ENCODE measurements at regions not wholly inside any gene's neighbourhood (a gene's known extent, or its start where the extent isn't known, plus 50 kb on each side); places are given as distances from the start of the nearest gene placed in this dataset.

DNA sequence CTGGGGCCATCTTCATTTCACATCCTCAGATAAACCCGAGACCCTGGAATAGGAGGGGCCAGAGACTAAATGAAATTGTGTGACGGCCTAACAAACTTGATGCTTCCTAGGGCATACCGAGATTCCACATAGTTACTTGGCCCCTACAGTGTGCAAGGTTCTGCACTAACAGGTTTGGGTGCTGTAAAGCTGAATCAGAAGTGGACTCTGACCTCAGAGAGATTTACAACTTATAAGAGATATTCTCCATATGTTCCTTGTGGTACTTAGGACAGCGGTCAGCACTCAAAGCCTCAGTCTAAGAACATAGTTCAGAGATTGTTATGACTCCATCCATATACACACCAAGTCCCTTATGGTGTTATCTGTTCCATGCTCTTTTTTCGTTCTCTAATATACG, 55.1 kb upstream of the FHIP2A start:
- no peak for DNase-seq (ENCODE audit: low spot score)
- TF ChIP-seq, protein P1, sequence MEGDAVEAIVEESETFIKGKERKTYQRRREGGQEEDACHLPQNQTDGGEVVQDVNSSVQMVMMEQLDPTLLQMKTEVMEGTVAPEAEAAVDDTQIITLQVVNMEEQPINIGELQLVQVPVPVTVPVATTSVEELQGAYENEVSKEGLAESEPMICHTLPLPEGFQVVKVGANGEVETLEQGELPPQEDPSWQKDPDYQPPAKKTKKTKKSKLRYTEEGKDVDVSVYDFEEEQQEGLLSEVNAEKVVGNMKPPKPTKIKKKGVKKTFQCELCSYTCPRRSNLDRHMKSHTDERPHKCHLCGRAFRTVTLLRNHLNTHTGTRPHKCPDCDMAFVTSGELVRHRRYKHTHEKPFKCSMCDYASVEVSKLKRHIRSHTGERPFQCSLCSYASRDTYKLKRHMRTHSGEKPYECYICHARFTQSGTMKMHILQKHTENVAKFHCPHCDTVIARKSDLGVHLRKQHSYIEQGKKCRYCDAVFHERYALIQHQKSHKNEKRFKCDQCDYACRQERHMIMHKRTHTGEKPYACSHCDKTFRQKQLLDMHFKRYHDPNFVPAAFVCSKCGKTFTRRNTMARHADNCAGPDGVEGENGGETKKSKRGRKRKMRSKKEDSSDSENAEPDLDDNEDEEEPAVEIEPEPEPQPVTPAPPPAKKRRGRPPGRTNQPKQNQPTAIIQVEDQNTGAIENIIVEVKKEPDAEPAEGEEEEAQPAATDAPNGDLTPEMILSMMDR (IDR thresholded peaks at IDR 0.05; ENCODE audit: extremely low read depth, missing control alignments) = no peak

DNA sequence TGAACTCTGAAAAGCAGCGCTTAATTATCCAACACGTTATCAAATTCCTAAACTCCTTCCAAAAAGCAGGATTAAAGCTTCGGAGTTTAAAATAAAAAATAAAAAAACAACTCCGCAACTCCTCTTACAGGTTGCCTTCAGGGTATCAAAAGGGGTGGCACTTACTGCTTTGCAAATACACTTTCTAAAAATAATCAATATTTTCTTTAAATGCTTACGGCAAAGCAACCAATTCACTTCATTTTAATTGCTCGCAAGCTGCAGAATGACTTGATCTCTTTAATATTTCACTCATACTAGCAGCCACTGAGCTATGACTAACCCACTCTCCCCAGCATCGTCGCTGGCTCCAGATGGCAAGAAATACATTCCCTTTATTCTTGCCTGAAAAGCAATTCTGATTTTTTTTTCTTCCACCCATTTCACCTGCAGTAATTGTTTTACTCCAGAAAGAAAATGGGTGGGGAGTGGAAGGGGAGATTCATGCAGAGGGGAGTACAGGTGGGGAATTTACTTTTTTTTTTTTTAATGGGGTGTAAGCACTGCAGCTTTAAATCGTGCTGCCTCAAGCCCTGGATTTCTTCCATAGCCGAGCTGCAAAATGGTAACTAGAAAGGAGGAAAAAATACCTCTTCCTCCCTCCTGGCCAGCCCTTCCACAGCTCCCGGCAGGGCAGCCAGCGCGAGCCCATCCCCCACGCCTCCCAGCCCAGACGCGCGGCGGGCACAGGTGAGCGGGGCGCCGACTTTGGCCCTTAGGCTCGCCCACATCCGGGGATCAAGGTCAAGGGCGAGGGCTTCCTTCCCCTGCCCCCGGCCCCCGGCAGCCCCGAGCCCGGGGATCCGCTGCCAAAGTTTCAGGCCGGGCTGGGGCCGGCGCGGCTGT, 54.2 kb upstream of the FHIP2A start:
- TF ChIP-seq, protein P1 (IDR thresholded peaks at IDR 0.05; ENCODE audit: extremely low read depth, missing control alignments) = no peak
- peak; percentile 30 for DNase-seq (ENCODE audit: low spot score)

DNA sequence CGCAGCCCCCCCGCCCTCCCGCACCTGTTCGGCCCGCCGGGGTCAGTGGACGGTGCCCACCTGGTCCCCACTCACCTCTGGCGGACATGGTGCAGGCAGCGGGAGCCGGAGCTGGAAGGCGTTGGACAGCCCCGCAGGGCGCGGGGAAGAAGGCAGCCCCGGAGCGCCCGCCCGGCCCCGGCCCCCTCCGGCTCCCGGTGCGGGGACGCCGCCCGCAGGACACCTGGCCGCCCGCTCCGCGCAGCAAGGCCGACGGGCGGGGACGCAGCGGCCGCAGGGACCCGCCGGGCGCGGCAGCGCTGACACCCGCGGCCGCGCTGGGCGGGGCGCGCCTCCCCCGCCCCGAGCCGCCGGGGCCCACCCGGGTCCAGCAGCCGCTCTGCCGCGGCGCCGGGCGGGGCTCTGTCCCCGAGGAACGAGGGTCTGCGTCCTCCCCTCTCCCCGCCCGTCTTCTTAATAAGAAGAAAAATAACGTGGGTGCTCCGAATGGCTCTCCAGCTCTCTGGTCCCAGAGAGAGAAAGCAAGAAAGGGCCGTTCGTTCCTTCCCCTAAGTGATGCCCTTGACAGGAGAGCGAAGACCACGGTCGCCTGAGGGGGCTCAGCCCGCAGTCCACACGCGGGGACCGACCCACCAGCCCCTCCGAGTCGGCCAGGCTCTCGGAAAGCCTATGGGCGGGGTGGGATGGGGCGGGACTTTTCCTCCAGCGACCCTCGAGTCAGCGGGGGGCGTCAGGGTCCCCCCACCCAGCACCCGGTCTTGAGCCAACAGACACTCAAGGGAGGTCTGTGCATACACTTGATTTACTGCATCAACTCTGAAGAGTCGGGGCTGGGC, 53.4 kb upstream of the FHIP2A start:
- TF ChIP-seq, protein P1 (IDR thresholded peaks at IDR 0.05; ENCODE audit: extremely low read depth, missing control alignments) = no peak
- DNase-seq (ENCODE audit: low spot score) = peak; percentile 51

DNA sequence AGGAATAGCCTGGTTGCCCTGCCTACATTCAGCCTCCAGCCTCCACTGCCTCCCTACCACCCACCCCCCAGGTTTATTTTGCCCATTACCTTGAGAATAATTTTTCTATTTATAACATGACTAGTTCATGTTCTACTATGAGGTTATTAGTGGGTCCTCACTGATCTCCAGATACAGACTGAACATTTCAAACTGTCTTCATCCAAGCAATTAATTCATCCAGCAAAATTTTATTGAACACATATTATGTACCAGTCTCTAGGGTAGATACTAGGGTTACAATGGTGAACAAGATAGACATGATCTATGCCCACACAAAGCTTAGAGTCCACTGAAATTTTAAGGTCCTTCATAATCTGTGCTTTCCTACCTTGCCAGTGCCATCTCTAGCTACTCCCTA, 51.6 kb upstream of the FHIP2A start:
- DNase-seq (ENCODE audit: low spot score) = no peak
- TF ChIP-seq, protein P1 (IDR thresholded peaks at IDR 0.05; ENCODE audit: extremely low read depth, missing control alignments) = no peak

DNA sequence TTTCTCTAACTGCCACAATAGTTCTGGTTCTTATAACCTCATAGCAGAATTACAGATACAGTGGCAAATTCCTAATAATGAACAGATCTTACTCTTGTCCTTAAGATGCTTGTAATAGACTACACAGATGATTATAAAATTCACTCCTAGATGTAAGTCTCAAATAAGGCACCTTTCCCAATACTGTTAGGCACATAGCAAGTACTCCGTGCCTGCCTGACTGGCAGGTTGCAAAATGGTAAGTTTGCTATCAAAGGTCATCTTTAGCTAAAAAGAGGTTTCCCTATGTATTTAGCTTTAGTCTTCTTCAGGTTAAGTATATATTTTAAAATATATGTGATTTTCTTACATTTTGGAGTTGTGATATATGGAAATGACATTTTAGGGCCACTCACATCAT, 50.4 kb upstream of the FHIP2A start:
- no peak for DNase-seq (ENCODE audit: low spot score)
- TF ChIP-seq, protein P1 (IDR thresholded peaks at IDR 0.05; ENCODE audit: extremely low read depth, missing control alignments) = no peak

DNA sequence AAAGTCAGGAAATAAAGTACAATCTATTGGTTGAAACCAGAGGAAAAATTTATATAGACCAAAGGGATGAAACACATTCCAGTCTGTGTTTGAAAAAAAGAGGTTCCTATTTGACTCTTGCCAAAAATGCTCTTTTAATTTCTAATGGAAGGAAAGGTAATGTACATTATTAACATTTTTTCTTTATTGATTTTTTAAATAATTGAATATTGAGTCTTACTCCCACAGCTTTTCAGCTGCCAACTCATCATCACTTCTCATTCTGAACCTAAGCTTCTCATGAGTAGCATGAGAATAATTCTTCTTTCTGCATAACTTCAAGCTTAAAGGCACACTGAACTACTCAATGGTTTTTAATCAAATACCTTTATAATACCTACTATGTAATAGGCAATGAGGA, 49.8 kb upstream of the FHIP2A start:
- TF ChIP-seq, protein P1 (IDR thresholded peaks at IDR 0.05; ENCODE audit: extremely low read depth, missing control alignments) = no peak
- DNase-seq (ENCODE audit: low spot score) = no peak

Measured in GM20000 (cell line).